ENCODE measurements at regions not wholly inside any gene's neighbourhood (a gene's known extent, or its start where the extent isn't known, plus 50 kb on each side); places are given as distances from the start of the nearest gene placed in this dataset.

DNA sequence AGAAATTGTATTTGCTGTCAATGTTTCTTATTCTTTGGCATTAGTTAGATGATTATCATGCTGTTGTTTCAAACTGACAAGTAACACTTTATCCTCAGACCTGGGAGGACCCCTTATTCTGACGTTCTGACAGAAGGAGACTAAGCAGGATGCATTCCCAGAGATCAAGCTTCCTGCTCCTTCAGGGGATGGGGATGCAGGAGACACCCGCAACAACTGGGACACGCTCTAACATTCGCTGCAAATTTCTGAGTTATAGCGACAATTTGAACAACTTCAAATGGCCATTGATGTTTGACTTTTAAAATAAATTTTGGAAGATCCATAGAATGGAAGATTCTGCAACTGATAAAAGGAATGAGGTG is 69.0 kb upstream of the ZNF184 start:
- Histone ChIP-seq H3F3A (ENCODE audit: insufficient read depth, low read length) (no peaks in the 10 kb centered on the region), H3K79me2 (ENCODE audit: low read length) (no peaks in the 10 kb centered on the region), H3K27ac (ENCODE audit: low read length) (no peak overlapping the region), H3K4me2 (ENCODE audit: low read depth, low read length) (no peak overlapping the region), H3K4me3 (ENCODE audit: low read length) (no peak overlapping the region), H3K9me2 (replicated peaks; ENCODE audit: insufficient read depth, low read length) (no peaks in the 10 kb centered on the region), H4K20me1 (ENCODE audit: insufficient read depth, low read length) (no peaks in the 10 kb centered on the region), H3K36me3 (replicated peaks; ENCODE audit: insufficient read depth, low read length) (no peaks in the 10 kb centered on the region), H2AFZ (ENCODE audit: low read length) (no peak overlapping the region), H3K4me1 (ENCODE audit: low read length) (no peaks in the 10 kb centered on the region), H3K9ac (ENCODE audit: low read length) (no peak overlapping the region), H3K27me3 (replicated peaks; ENCODE audit: insufficient read depth, low read length) (no peaks in the 10 kb centered on the region), H3K9me3 (replicated peaks; ENCODE audit: insufficient read depth, low read length) (no peaks in the 10 kb centered on the region)
- TF ChIP-seq, protein P1, sequence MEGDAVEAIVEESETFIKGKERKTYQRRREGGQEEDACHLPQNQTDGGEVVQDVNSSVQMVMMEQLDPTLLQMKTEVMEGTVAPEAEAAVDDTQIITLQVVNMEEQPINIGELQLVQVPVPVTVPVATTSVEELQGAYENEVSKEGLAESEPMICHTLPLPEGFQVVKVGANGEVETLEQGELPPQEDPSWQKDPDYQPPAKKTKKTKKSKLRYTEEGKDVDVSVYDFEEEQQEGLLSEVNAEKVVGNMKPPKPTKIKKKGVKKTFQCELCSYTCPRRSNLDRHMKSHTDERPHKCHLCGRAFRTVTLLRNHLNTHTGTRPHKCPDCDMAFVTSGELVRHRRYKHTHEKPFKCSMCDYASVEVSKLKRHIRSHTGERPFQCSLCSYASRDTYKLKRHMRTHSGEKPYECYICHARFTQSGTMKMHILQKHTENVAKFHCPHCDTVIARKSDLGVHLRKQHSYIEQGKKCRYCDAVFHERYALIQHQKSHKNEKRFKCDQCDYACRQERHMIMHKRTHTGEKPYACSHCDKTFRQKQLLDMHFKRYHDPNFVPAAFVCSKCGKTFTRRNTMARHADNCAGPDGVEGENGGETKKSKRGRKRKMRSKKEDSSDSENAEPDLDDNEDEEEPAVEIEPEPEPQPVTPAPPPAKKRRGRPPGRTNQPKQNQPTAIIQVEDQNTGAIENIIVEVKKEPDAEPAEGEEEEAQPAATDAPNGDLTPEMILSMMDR (IDR thresholded peaks at IDR 0.05; ENCODE audit: low read length), result no peak
- TF ChIP-seq EZH2 (optimal IDR thresholded peaks at IDR 0.05; ENCODE audit: low read depth, low read length), result no peak
- TF ChIP-seq EZH2phosphoT487 (IDR thresholded peaks at IDR 0.05; ENCODE audit: low read length), result no peak
- DNase-seq, result no peak

DNA sequence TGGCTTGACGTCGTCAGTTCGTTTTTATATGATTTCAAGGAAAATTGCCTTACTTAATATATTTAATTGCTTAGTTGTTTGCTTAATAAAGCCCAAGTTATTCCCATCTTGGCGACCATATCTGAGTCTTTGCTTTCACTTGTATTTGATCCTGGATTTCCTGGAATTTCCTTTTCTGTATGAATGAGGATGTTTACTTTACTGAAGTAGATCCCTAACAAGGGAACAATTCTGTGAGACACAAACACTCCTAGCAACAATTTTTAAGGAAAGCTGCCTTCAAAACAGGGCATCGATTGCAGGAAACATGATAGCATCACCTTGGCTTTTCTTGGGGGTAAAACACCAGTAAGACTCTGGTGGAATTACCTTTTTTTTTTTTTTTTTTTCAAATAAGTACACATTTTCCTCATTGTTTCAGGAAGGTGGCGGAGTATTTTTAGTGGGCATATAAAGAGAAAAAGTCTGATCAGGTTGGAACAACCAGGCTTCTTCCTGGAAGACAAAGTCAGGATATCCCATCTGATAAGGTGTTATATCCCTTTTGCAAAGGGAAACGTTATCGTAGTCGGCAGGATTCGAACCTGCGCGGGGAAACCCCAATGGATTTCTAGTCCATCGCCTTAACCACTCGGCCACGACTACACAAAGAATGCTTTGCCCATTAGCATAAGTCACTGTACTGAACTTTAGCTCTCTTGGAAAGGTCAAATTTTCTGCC is 68.5 kb upstream of the ZNF184 start:
- no peaks in the 10 kb centered on the region for H3K36me3 ChIP-seq (replicated peaks; ENCODE audit: insufficient read depth, low read length)
- no peaks in the 10 kb centered on the region for H3K79me2 ChIP-seq (ENCODE audit: low read length)
- H3K4me2 ChIP-seq (ENCODE audit: low read depth, low read length), result no peak overlapping the region
- H3K9me3 ChIP-seq (replicated peaks; ENCODE audit: insufficient read depth, low read length), result no peaks in the 10 kb centered on the region
- no peak overlapping the region for H3K9ac ChIP-seq (ENCODE audit: low read length)
- no peak for DNase-seq
- no peaks in the 10 kb centered on the region for H4K20me1 ChIP-seq (ENCODE audit: insufficient read depth, low read length)
- no peaks in the 10 kb centered on the region for H3K9me2 ChIP-seq (replicated peaks; ENCODE audit: insufficient read depth, low read length)
- H3K27me3 ChIP-seq (replicated peaks; ENCODE audit: insufficient read depth, low read length), result no peaks in the 10 kb centered on the region
- no peak overlapping the region for H3K4me3 ChIP-seq (ENCODE audit: low read length)
- no peak overlapping the region for H3K27ac ChIP-seq (ENCODE audit: low read length)
- no peak overlapping the region for H2AFZ ChIP-seq (ENCODE audit: low read length)
- no peaks in the 10 kb centered on the region for H3K4me1 ChIP-seq (ENCODE audit: low read length)
- no peaks in the 10 kb centered on the region for H3F3A ChIP-seq (ENCODE audit: insufficient read depth, low read length)
- TF ChIP-seq EZH2phosphoT487 (IDR thresholded peaks at IDR 0.05; ENCODE audit: low read length) (no peak), EZH2 (optimal IDR thresholded peaks at IDR 0.05; ENCODE audit: low read depth, low read length) (no peak)
- TF ChIP-seq, protein P1 (IDR thresholded peaks at IDR 0.05; ENCODE audit: low read length), result no peak

DNA sequence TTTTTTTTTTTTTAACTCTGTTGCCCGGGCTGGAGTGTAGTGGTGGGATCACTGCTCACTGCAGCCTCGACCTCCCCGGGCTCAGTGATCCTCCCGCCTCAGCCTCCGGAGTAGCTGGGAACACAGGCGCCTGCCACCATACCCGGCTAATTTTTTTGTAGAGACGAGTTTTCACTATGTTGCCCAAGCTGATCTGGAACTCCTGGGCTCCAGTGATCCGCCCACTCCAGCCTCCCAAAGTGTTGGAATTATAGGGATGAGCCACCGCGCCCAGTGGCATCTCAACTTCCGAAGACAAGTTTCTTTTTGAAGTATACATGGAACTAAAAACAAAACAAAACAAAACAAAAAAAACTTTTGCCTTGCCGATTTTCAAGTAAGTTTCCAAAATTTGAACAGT is 66.6 kb upstream of the ZNF184 start:
- H3K4me3 ChIP-seq (ENCODE audit: low read length), result no peak overlapping the region
- no peak overlapping the region for H3K9ac ChIP-seq (ENCODE audit: low read length)
- H2AFZ ChIP-seq (ENCODE audit: low read length), result no peak overlapping the region
- H4K20me1 ChIP-seq (ENCODE audit: insufficient read depth, low read length), result no peaks in the 10 kb centered on the region
- no peaks in the 10 kb centered on the region for H3F3A ChIP-seq (ENCODE audit: insufficient read depth, low read length)
- H3K27ac ChIP-seq (ENCODE audit: low read length), result no peak overlapping the region
- DNase-seq, result no peak
- TF ChIP-seq EZH2phosphoT487 (IDR thresholded peaks at IDR 0.05; ENCODE audit: low read length), result no peak
- no peak for TF ChIP-seq EZH2 (optimal IDR thresholded peaks at IDR 0.05; ENCODE audit: low read depth, low read length)
- no peaks in the 10 kb centered on the region for H3K79me2 ChIP-seq (ENCODE audit: low read length)
- H3K36me3 ChIP-seq (replicated peaks; ENCODE audit: insufficient read depth, low read length), result no peaks in the 10 kb centered on the region
- H3K9me3 ChIP-seq (replicated peaks; ENCODE audit: insufficient read depth, low read length), result no peaks in the 10 kb centered on the region
- no peaks in the 10 kb centered on the region for H3K4me1 ChIP-seq (ENCODE audit: low read length)
- no peak overlapping the region for H3K4me2 ChIP-seq (ENCODE audit: low read depth, low read length)
- H3K9me2 ChIP-seq (replicated peaks; ENCODE audit: insufficient read depth, low read length), result no peaks in the 10 kb centered on the region
- H3K27me3 ChIP-seq (replicated peaks; ENCODE audit: insufficient read depth, low read length), result no peaks in the 10 kb centered on the region

DNA sequence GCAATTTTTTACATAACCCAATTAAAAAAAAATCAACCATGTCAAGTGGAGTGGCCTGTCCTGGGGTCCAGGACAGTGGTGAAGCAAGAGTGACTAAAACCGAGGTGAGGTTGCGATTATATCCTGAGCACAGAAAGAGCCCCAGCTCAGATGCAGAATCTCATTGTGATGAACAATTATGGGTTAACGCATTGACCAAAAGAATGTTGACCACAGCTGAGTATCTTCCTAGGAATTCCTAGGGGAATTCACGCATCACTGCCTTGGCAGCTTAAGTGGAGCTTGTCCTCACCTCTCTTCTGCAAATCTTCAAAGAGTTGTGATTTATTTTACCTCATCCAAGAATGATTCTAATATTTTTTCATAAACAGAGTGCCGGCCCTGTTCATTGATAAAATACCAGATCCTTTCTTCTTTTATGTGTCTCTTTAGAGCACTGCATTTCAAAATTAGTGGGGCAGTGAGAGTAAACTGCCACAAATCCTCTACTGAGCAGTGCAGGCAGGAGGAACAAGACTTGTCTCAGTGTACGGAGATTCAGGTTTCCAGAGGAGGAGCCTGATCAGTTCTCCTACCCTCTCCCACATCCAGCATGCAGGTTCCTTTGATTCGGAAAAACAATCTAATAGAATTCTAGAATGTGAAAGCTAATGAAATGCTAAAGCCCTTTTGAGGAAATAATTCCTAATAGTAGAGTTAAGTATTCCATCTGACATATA is 60.1 kb upstream of the ZNF184 start:
- no peaks in the 10 kb centered on the region for H3K4me1 ChIP-seq (ENCODE audit: low read length)
- H3F3A ChIP-seq (ENCODE audit: insufficient read depth, low read length), result no peaks in the 10 kb centered on the region
- TF ChIP-seq EZH2phosphoT487 (IDR thresholded peaks at IDR 0.05; ENCODE audit: low read length) (no peak), EZH2 (optimal IDR thresholded peaks at IDR 0.05; ENCODE audit: low read depth, low read length) (no peak)
- TF ChIP-seq, protein P1 (IDR thresholded peaks at IDR 0.05; ENCODE audit: low read length), result no peak
- no peaks in the 10 kb centered on the region for H3K36me3 ChIP-seq (replicated peaks; ENCODE audit: insufficient read depth, low read length)
- H3K4me2 ChIP-seq (ENCODE audit: low read depth, low read length), result no peak overlapping the region
- DNase-seq, result no peak
- no peak overlapping the region for H2AFZ ChIP-seq (ENCODE audit: low read length)
- H3K9ac ChIP-seq (ENCODE audit: low read length), result no peak overlapping the region
- H3K79me2 ChIP-seq (ENCODE audit: low read length), result no peaks in the 10 kb centered on the region
- H3K4me3 ChIP-seq (ENCODE audit: low read length), result no peak overlapping the region
- no peaks in the 10 kb centered on the region for H3K27me3 ChIP-seq (replicated peaks; ENCODE audit: insufficient read depth, low read length)
- no peaks in the 10 kb centered on the region for H3K9me2 ChIP-seq (replicated peaks; ENCODE audit: insufficient read depth, low read length)
- H3K27ac ChIP-seq (ENCODE audit: low read length), result no peak overlapping the region
- H3K9me3 ChIP-seq (replicated peaks; ENCODE audit: insufficient read depth, low read length), result no peaks in the 10 kb centered on the region
- H4K20me1 ChIP-seq (ENCODE audit: insufficient read depth, low read length), result no peaks in the 10 kb centered on the region
